ENCODE measurements at regions not wholly inside any gene's neighbourhood (a gene's known extent, or its start where the extent isn't known, plus 50 kb on each side); places are given as distances from the start of the nearest gene placed in this dataset.

DNA sequence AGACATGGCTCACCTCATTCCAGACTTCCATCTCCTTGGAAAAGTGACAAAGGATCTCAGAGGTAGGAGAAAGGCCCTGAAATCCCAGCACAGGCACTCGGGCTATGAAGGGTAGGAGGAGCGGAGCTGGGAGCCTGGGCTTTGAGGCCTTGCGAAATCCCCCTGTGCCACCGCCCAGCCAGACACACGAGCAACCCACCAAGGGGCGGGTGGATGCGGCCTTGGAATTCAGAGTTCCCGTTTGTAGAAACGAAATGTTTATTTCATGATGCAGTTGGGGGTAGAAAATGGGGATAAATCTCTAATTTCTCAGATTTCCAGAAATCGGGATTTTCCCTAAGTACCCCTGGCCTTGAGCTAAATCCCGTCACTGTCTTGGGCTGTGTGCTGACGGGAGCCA is 177.1 kb upstream of the HDAC4 start:
- Mint-ChIP-seq H3K4me1 (ENCODE audit: low read depth) (peaks cover 6% of the 10 kb centered on the region), H3K36me3 (ENCODE audit: low read depth) (no peaks in the 10 kb centered on the region)

DNA sequence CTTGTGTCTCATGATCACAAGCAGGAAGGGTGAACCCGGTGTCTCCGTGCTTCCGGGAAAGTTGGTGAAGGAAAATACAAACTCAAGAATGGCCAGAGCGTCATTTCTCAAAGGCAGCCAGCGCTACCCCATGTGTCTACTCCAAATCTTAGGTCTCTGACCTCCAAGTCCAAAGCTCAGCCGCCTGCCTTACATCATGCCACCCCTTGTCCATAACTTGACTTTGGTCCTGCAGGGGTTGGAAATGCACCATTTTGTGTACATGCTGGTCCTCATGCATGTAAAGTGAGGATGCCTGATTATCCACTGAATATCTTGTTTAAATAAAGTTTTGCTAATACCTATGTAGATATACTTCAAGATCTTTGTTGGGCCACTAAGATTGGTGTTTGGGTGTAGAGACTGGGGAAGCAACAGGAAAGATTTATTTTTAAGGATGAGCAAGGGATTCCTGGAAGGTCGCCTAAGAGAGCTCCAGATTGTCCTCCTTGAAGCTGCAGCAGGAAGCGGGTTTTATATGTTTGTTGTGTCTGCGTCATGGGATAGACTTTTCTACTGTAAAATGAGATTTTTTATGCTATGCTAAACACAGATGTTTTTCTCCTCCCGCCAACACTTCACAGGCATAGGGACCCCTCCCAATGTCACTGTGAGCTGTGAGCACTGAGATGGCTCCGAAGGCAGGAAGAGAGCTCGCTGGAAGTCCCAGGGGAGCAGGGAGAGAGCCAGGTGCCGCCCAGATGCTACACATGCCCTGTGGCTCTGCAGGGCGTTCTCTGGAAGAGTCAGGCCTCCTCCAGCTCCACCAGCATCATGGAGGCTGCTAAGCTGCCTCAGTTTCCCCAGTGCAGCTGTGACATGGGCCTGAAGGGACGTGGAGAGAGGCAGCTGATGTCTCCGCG is 176.2 kb upstream of the HDAC4 start:
- H3K27me3 Mint-ChIP-seq (ENCODE audit: low read depth) = peaks cover 6% of the 10 kb centered on the region
- H3K27ac Mint-ChIP-seq = no peak overlapping the region
- intact Hi-C loops (cut with micrococcal nuclease) = no loop called here
- H3K4me3 Mint-ChIP-seq (ENCODE audit: low read depth) = no peak overlapping the region
- peaks cover 6% of the 10 kb centered on the region for H3K4me1 Mint-ChIP-seq (ENCODE audit: low read depth)
- DNase-seq (ENCODE audit: low spot score) = no peak
- no peaks in the 10 kb centered on the region for H3K36me3 Mint-ChIP-seq (ENCODE audit: low read depth)
- H3K9me3 Mint-ChIP-seq = no peaks in the 10 kb centered on the region

More for the DNA sequence above, 177.1 kb upstream of the HDAC4 start:
- no peaks in the 10 kb centered on the region for H3K9me3 Mint-ChIP-seq
- H3K27me3 Mint-ChIP-seq (ENCODE audit: low read depth) = peaks cover 8% of the 10 kb centered on the region
- no peak overlapping the region for H3K4me3 Mint-ChIP-seq (ENCODE audit: low read depth)
- DNase-seq (ENCODE audit: low spot score) = no peak
- no peak overlapping the region for H3K27ac Mint-ChIP-seq
- intact Hi-C loops (cut with micrococcal nuclease) = no loop called here

DNA sequence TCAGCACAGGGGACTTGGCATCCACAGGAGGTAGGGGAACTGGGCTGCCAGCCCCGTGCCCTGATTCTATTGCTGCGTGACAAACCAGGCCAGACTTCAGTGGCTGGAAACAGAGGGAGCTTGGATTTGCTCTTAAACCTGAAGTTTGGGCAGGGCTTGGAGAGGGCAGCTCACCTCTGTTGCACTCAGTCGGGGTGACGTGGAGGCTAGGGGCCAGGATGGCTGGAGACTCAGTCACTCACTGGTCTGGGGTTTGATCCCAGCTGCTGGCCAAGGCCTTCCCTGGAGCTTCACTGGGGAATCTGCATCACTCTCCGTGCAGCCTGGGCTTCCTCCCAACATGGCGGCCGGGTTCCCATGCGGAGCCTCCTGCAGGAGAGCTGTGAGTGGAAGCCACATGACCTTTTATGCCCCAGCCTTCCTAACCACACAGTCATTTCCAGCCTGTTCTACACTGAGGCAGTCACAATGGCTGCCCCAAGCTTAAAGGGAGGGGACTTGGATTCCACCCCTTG is 175.2 kb upstream of the HDAC4 start:
- Mint-ChIP-seq H3K27ac (no peak overlapping the region), H3K4me1 (ENCODE audit: low read depth) (peaks cover 6% of the 10 kb centered on the region), H3K4me3 (ENCODE audit: low read depth) (no peak overlapping the region), H3K27me3 (ENCODE audit: low read depth) (peaks cover 5% of the 10 kb centered on the region), H3K36me3 (ENCODE audit: low read depth) (no peaks in the 10 kb centered on the region), H3K9me3 (no peaks in the 10 kb centered on the region)
- DNase-seq (ENCODE audit: low spot score) = no peak
- intact Hi-C loops (cut with micrococcal nuclease) = no loop called here

DNA sequence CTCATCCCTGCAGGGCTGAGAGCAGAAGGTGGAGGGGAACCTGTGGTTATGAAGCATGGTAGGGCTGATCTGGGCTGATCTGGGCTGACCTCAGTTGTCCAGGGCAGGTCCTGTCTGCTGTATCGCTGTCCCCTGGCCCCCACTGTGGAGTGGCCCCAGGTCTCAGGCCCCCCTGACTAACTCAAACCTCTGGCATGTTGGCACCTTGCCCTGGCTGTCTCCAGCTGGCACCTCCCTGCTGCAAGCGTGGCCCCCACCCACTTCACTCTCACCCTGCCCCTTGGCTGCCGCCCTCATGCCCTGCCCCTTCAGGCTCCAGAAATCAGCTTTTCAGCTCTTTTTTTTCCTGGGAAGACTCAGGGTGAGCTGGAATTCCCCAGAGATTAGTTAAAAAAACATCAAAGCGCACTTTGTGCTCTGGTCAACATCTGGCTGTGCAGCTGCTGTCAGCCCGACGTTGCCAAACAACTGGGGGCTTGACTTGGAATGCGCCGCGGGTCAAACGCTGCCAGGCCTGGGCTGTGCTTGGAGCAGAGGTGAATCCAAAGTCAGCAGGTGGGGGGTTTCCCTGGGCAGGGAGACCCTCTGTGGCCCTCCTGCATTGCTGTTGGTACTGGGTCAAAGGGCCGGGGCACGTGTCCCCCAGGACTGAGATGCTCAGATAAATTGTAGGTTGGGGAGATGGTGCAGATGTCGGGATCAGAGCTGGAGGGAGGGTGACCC is 173.8 kb upstream of the HDAC4 start:
- DNase-seq (ENCODE audit: low spot score) = no peak
- peaks cover 6% of the 10 kb centered on the region for H3K27me3 Mint-ChIP-seq (ENCODE audit: low read depth)
- no peaks in the 10 kb centered on the region for H3K9me3 Mint-ChIP-seq
- no peak overlapping the region for H3K4me3 Mint-ChIP-seq (ENCODE audit: low read depth)
- H3K36me3 Mint-ChIP-seq (ENCODE audit: low read depth) = no peaks in the 10 kb centered on the region
- H3K4me1 Mint-ChIP-seq (ENCODE audit: low read depth) = peaks cover 2% of the 10 kb centered on the region
- intact Hi-C loops (cut with micrococcal nuclease) = no loop called here
- no peak overlapping the region for H3K27ac Mint-ChIP-seq

DNA sequence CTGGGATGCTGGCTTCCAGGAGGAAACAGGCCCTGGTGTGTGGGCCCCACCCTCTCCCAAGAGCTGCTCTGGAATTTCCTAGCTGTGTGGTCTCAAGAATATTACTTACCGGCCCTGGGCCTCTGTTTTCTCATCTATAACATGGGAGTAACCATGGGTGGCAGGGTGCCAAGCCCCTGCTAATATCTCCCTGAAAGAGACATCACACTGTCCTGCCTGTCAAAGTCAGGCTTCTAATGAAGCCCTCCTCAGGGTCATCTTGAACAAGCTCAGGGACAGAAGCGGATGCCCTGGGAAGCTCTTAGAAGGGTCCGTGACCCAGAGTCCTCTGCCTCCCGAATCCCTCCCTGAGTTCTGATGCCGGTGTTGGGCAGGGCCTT is 173.2 kb upstream of the HDAC4 start:
- H3K27me3 Mint-ChIP-seq (ENCODE audit: low read depth) = peaks cover 6% of the 10 kb centered on the region
- no peaks in the 10 kb centered on the region for H3K4me1 Mint-ChIP-seq (ENCODE audit: low read depth)
- no peaks in the 10 kb centered on the region for H3K36me3 Mint-ChIP-seq (ENCODE audit: low read depth)
- no peak overlapping the region for H3K27ac Mint-ChIP-seq
- H3K4me3 Mint-ChIP-seq (ENCODE audit: low read depth) = no peak overlapping the region
- no peak for DNase-seq (ENCODE audit: low spot score)
- intact Hi-C loops (cut with micrococcal nuclease) = no loop called here
- H3K9me3 Mint-ChIP-seq = no peaks in the 10 kb centered on the region

DNA sequence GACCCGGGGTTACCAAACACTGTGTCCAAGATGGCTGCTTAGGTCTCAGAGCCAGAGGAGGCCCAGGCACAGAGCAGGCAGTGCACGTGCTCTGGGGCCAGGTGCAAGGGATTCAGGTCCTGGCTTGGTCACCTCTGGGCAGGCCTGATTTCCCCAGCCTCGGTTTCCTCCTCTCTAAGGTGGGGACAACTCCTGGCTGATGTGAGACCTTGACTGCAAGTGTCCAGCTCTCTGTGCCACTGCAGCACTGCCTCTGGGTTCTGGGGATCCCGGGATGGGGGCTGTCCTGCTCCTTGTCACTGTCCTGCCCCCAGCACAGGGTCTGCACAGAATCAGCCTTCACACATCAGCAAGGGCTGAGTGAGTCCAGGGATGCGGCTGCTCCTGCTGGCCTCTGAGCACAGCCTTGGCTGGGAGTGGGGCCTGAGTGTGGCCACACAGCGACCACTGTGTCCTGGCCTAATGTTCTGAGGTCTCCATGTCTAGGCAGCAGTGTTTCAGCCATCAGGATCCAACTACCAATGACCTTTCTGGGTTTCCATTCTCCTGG is 170.2 kb upstream of the HDAC4 start:
- DNase-seq (ENCODE audit: low spot score) = no peak
- H3K27ac Mint-ChIP-seq = no peak overlapping the region
- intact Hi-C loops (cut with micrococcal nuclease) = no loop called here
- H3K36me3 Mint-ChIP-seq (ENCODE audit: low read depth) = no peaks in the 10 kb centered on the region
- H3K9me3 Mint-ChIP-seq = no peaks in the 10 kb centered on the region
- H3K4me3 Mint-ChIP-seq (ENCODE audit: low read depth) = no peak overlapping the region
- no peaks in the 10 kb centered on the region for H3K4me1 Mint-ChIP-seq (ENCODE audit: low read depth)
- H3K27me3 Mint-ChIP-seq (ENCODE audit: low read depth) = peaks cover 2% of the 10 kb centered on the region

DNA sequence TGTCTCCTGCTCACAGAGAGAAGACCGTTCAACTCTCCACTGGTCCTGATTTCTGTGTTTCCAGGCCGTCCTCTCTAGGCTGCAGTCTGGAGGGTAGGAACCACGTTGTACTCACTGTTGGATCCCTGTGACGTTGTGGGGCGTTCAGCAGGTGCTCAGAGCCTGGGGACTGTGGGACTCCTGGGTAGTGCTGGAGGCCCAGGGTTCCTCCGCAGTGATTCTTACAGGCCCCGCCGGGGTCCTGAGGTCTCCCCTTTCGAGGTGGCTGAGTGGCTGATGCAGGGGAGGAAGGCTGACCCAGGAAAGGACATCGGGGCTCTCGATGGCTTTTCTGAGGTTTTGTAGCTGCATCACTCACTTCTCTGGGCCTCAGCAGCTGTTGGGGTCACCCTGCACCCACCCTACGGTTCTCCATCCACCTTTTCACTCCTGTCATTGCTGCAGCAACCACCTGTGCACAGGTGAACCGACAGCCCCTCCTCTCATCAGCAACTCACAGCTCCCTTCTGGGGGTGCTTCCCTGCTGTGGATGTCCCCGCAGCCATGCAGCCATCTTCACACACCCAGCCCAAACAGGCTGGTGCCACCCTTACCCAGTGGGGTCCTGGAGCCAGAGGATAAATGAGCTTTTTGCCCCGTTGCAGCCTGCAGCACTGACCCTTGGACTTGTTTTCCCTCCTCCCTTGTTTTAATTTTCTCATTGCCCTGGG is 169.6 kb upstream of the HDAC4 start:
- no peak overlapping the region for H3K27ac Mint-ChIP-seq

DNA sequence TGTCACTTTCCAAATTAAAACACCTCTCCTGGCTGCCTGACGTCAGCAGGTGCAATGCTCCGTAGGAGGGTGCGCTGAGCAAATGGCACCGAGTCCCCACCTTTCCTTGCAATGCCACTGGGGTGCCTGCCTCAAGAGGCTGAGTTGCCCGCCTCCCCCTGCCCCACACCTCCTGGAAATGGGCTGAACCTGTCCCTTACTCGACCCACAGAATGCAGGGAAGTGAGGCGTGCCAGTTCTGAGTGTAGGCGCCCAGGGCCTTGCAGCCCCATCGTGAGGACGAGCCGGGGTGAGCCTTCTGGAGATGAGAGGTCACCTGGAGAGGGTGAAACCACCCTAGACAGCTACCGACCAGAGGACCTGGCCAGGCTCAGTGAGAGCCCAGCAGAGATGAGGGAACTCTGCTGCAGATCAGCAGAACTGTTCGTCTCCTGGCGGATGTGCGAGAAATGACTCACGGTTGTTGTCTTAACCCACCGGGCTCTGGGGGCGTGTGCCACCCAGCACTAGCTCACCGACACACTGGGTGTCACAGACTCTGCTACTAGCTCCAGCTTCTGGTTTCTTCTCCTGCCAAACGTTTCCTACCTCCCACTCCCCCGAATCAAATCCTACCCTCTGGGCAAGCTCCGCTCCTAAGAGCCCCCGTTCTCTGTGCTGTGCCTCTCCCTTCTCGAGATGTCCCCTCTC is 168.7 kb upstream of the HDAC4 start:
- no peak for DNase-seq (ENCODE audit: low spot score)
- H3K36me3 Mint-ChIP-seq (ENCODE audit: low read depth) = no peaks in the 10 kb centered on the region
- H3K27ac Mint-ChIP-seq = no peak overlapping the region
- intact Hi-C loops (cut with micrococcal nuclease) = no loop called here
- H3K4me1 Mint-ChIP-seq (ENCODE audit: low read depth) = no peaks in the 10 kb centered on the region
- H3K4me3 Mint-ChIP-seq (ENCODE audit: low read depth) = no peak overlapping the region
- peaks cover 2% of the 10 kb centered on the region for H3K27me3 Mint-ChIP-seq (ENCODE audit: low read depth)
- H3K9me3 Mint-ChIP-seq = no peaks in the 10 kb centered on the region

More for the DNA sequence above, 169.6 kb upstream of the HDAC4 start:
- Mint-ChIP-seq H3K36me3 (ENCODE audit: low read depth) (no peaks in the 10 kb centered on the region), H3K4me3 (ENCODE audit: low read depth) (no peak overlapping the region), H3K9me3 (no peaks in the 10 kb centered on the region), H3K4me1 (ENCODE audit: low read depth) (no peaks in the 10 kb centered on the region), H3K27me3 (ENCODE audit: low read depth) (peaks cover 2% of the 10 kb centered on the region)
- DNase-seq (ENCODE audit: low spot score) = no peak
- intact Hi-C loops (cut with micrococcal nuclease) = no loop called here

DNA sequence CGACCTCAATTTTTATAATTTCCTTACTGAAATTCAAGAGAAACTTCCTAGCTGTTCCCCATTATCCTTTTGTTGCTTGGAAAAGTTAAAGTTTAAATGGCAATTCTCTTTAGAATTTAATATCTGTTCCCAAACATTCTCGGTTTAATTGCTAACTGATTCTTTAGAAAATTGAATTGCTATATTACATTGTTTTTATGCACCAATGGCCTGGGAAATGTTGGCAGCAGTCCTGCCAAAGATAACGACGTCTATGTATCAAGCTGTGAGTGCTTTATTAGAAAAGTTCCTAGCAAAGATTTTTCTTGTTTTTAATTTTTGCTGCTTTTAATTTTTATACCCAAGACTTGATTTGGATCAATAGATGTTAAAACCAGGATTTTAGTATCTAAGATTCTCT is 167.8 kb upstream of the HDAC4 start:
- Mint-ChIP-seq H3K27ac (no peak overlapping the region), H3K4me1 (ENCODE audit: low read depth) (no peaks in the 10 kb centered on the region), H3K27me3 (ENCODE audit: low read depth) (peaks cover 2% of the 10 kb centered on the region), H3K36me3 (ENCODE audit: low read depth) (no peaks in the 10 kb centered on the region), H3K4me3 (ENCODE audit: low read depth) (no peak overlapping the region), H3K9me3 (no peaks in the 10 kb centered on the region)
- DNase-seq (ENCODE audit: low spot score) = no peak
- intact Hi-C loops (cut with micrococcal nuclease) = no loop called here

DNA sequence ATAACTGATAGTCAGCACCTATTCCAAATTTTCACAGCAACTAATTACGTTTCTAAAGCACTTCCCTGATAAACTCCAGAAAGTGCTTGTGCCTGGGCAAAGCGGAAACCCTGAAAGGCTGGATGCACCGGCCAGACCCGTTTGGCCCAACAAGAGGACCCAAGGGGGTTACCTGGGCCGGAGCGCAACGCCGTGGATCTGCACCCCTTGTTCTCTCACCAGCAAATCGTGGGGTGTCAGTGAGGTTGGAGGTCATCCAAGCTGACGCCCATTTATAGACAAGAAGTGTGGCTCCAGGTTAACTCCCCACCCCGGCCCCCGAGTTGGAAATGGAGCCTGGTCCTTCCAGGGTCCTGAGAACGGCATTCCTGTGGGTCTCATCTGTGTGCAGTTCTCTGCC is 167.0 kb upstream of the HDAC4 start:
- Mint-ChIP-seq H3K4me1 (ENCODE audit: low read depth) (no peaks in the 10 kb centered on the region), H3K27ac (no peak overlapping the region), H3K36me3 (ENCODE audit: low read depth) (no peaks in the 10 kb centered on the region), H3K9me3 (no peaks in the 10 kb centered on the region), H3K27me3 (ENCODE audit: low read depth) (peaks cover 4% of the 10 kb centered on the region), H3K4me3 (ENCODE audit: low read depth) (no peak overlapping the region)
- no peak for DNase-seq (ENCODE audit: low spot score)
- intact Hi-C loops (cut with micrococcal nuclease) = no loop called here

DNA sequence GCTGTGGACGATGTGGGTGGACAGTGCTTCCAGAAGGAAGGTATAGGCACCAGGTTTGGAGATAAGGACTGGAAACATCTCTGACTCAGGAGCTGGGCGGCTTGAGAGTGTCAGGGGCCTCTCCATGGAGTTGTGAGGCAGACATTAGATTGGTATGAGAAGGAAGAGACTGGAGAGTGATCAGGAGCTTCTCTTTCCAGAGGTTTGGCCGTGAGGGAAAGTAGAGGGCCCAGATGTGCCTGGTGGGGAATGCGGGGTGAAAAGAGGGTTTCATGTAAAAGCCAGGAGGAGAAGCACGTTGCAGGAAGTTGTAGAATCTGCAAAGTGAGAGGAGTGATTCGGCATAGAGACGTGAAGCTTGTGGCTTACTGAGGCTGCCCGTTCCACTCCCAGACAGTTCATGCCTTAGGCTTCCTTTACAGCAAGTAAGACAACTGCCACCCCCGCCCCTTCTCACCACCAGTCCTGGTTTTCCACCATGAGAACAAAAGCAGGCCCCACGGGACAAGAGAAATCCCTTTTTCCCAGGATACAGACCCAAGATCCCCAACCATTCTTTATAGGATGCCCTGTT is 166.3 kb upstream of the HDAC4 start:
- no peaks in the 10 kb centered on the region for H3K9me3 Mint-ChIP-seq
- H3K4me3 Mint-ChIP-seq (ENCODE audit: low read depth) = no peak overlapping the region
- DNase-seq (ENCODE audit: low spot score) = no peak
- H3K36me3 Mint-ChIP-seq (ENCODE audit: low read depth) = no peaks in the 10 kb centered on the region
- no peaks in the 10 kb centered on the region for H3K4me1 Mint-ChIP-seq (ENCODE audit: low read depth)
- intact Hi-C loops (cut with micrococcal nuclease) = no loop called here
- H3K27ac Mint-ChIP-seq = no peak overlapping the region
- peaks cover 4% of the 10 kb centered on the region for H3K27me3 Mint-ChIP-seq (ENCODE audit: low read depth)
